ENCODE measurements at regions not wholly inside any gene's neighbourhood (a gene's known extent, or its start where the extent isn't known, plus 50 kb on each side); places are given as distances from the start of the nearest gene placed in this dataset.
"Not testable (repeated sequence)": the region's sequence is repeated elsewhere in the genome, so short reads cannot be mapped to it uniquely, and the experiment has no call there.

DNA sequence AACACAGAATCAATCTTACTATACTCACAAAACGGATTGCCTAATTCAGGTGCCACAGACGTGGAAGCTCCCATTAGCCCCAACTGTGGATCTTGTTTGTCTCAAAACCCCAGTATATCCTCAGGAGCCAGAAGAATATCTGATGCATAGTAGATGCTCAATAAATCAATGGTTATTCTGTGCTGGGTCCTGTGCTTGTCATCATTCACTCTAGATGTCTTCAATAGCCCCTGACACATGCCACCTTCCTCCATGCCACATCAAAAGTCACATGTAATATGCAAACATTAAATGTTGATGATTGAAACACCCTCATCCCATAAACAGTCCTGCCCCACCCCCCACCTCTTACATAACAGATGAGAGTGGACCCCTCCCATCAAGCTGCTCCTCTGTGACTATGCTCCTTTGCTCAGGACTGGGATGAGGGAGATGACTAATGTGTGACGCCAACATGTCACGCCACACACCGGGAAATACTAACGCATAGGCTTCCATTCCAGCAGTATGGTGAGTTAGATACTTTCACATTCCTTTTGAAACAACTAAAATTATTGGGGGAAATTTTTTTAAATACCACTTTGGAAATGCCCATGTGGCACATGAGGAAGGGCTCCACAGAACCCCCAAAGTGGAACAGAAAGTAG, 267.6 kb upstream of the SDK2 start:
- H3K27ac ChIP-seq = no peak overlapping the region
- H3K36me3 ChIP-seq (replicated peaks in 1 of 2; ENCODE audit: insufficient read depth in 1 of 2, low read depth in 2 of 2) = no peaks in the 10 kb centered on the region
- intact Hi-C loops (cut with DNase I) = no loop called here
- TF ChIP-seq, protein P1, sequence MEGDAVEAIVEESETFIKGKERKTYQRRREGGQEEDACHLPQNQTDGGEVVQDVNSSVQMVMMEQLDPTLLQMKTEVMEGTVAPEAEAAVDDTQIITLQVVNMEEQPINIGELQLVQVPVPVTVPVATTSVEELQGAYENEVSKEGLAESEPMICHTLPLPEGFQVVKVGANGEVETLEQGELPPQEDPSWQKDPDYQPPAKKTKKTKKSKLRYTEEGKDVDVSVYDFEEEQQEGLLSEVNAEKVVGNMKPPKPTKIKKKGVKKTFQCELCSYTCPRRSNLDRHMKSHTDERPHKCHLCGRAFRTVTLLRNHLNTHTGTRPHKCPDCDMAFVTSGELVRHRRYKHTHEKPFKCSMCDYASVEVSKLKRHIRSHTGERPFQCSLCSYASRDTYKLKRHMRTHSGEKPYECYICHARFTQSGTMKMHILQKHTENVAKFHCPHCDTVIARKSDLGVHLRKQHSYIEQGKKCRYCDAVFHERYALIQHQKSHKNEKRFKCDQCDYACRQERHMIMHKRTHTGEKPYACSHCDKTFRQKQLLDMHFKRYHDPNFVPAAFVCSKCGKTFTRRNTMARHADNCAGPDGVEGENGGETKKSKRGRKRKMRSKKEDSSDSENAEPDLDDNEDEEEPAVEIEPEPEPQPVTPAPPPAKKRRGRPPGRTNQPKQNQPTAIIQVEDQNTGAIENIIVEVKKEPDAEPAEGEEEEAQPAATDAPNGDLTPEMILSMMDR (IDR thresholded peaks at IDR 0.05) = no peak
- no peak for TF ChIP-seq POLR2A (IDR thresholded peaks at IDR 0.05)
- no peak overlapping the region for H3K4me3 ChIP-seq
- no peak for ATAC-seq
- no peaks in the 10 kb centered on the region for H3K4me1 ChIP-seq
- 72 to 82% methylated on average over 6 of the region's 6 CpGs for WGBS, 2 donors
- DNase-seq = no peak
- no peaks in the 10 kb centered on the region for H3K9me3 ChIP-seq
- no peaks in the 10 kb centered on the region for H3K27me3 ChIP-seq

DNA sequence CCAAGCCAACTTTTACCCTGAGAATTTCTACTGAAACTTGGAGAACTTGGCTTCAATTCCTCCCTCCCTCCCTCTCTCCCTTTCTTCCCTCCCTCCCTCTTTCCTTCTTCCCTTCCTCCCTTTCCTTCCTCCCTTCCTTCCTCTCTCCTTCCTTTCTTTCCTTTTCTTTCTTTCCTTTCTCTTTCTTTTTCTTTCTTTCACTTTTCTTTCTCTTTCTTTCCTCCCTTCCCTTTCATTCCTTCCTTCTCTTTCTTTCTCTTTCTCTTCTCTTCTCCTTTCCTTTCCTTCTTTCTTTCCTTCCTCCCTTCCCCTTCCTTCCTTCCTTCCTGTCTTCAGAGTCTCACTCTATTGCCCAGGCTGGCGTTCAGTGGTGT, 268.1 kb upstream of the SDK2 start:
- Histone ChIP-seq H3K4me1 (no peaks in the 10 kb centered on the region), H3K27ac (no peak overlapping the region), H3K27me3 (no peaks in the 10 kb centered on the region), H3K9me3 (no peaks in the 10 kb centered on the region), H3K36me3 (replicated peaks in 1 of 2; ENCODE audit: insufficient read depth in 1 of 2, low read depth in 2 of 2) (no peaks in the 10 kb centered on the region), H3K4me3 (no peak overlapping the region)
- WGBS, 2 donors = 50 to 83% methylated on average over 1 of the region's 1 CpG
- TF ChIP-seq, protein P1 (IDR thresholded peaks at IDR 0.05) = no peak
- TF ChIP-seq POLR2A (IDR thresholded peaks at IDR 0.05) = no peak
- intact Hi-C loops (cut with DNase I) = no loop called here
- DNase-seq = no peak
- no peak for ATAC-seq

DNA sequence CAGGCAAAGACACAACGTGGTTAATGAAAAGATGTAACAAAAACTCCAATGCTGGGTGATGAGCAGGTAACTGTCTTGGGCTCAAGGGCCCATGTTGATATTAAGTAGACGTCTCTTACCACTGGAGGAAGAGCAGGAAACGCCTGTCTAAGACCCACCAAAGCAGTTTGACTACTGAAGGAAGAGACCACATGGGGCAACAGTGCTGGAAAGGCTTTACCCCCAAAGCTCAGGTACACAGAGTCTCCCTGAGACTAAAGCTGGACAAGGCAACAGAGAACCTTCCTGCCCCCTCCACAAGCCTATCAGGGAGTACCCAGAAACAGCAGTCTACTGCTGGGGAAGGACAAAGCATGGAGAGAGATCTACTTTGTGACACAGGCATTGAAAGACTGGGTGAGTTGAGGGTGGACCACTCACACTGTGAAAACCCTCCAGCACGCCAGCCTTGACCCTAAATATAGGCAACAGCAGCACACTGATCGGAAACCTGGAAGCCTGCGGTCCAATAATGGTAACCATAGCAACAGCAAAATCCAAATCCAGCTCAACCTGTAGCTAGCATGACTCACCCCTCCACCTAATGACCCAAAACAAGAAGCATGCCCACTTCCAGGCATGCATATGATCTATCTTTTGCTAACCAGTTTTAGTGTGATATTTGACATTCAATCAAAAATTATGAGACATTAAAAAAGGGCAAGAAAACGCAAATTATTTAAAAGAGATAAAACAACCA, 270.5 kb upstream of the SDK2 start:
- DNase-seq = no peak
- ATAC-seq = no peak
- Histone ChIP-seq H3K9me3 (no peaks in the 10 kb centered on the region), H3K4me3 (no peak overlapping the region), H3K27ac (no peak overlapping the region), H3K27me3 (no peaks in the 10 kb centered on the region), H3K36me3 (replicated peaks in 1 of 2; ENCODE audit: insufficient read depth in 1 of 2, low read depth in 2 of 2) (no peaks in the 10 kb centered on the region), H3K4me1 (no peaks in the 10 kb centered on the region)
- WGBS, 2 donors = 57 to 76% methylated on average over 7 of the region's 7 CpGs
- no peak for TF ChIP-seq POLR2A (IDR thresholded peaks at IDR 0.05)
- TF ChIP-seq, protein P1 (IDR thresholded peaks at IDR 0.05) = no peak
- intact Hi-C loops (cut with DNase I) = no loop called here

DNA sequence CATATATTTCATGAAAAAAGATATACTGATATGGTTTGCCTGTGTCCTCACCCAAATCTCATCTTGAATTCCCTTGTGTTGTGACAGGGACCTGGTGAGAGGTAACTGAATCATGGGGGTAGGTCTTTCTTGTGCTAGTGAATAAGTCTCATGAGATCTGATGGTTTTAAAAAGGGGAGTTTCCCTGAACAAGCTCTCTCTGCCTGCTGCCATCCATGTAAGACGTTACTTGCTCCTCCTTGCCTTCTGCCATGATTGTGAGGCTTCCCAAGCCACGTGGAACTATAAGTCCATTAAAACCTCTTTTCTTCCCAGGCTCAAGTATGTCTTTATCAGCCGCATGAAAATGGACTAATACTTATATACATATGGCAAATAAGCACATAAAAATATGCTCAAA, 274.8 kb upstream of the SDK2 start:
- DNase-seq; H3K27ac ChIP-seq; H3K36me3 ChIP-seq (replicated peaks in 1 of 2; ENCODE audit: insufficient read depth in 1 of 2, low read depth in 2 of 2); H3K9me3 ChIP-seq; ATAC-seq; H3K4me1 ChIP-seq; H3K27me3 ChIP-seq; intact Hi-C loops (cut with DNase I); H3K4me3 ChIP-seq: not testable (repeated sequence)
- 65 to 69% methylated on average over 3 of the region's 3 CpGs for WGBS, 2 donors

DNA sequence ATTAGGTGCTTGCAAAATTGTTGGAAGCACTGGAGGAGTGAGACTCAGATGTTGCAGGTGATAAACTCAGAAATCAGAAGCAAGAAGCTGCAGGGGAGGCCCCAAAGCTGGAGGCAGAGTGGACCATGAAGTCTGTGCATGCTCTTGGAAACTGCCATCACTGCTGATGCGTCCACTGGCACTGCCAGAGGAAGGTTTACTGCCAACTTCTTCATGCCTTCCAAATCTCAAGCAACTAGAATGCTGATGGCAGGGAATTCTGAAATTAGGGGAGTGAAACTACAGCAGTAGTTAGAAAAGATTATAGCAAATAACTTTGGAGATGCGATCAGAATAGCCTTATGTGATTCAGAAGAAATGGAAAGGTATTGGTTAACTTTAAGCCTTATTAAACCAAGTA, 277.1 kb upstream of the SDK2 start:
- no peak for TF ChIP-seq POLR2A (IDR thresholded peaks at IDR 0.05)
- TF ChIP-seq, protein P1 (IDR thresholded peaks at IDR 0.05) = no peak
- no peak for DNase-seq
- Histone ChIP-seq H3K27me3 (no peaks in the 10 kb centered on the region), H3K4me3 (no peak overlapping the region), H3K27ac (no peak overlapping the region), H3K36me3 (replicated peaks in 1 of 2; ENCODE audit: insufficient read depth in 1 of 2, low read depth in 2 of 2) (no peaks in the 10 kb centered on the region), H3K4me1 (no peaks in the 10 kb centered on the region), H3K9me3 (no peaks in the 10 kb centered on the region)
- WGBS, 2 donors = 63 to 85% methylated on average over 2 of the region's 2 CpGs
- intact Hi-C loops (cut with DNase I) = no loop called here
- no peak for ATAC-seq

Data from body of pancreas (tissue), 4 donors.